ENCODE measurements at regions not wholly inside any gene's neighbourhood (a gene's known extent, or its start where the extent isn't known, plus 50 kb on each side); places are given as distances from the start of the nearest gene placed in this dataset.

- ATAC-seq (no peak), DNase-seq (ENCODE audit: low spot score) (no peak)
- no peaks in the 10 kb centered on the region for H3K27me3 Mint-ChIP-seq (ENCODE audit: low read depth)
- TF ChIP-seq ZNF532 (CRISPR knock-in tag; IDR thresholded peaks at IDR 0.05; ENCODE audit: borderline replicate concordance) (no peak), NR3C1 (CRISPR knock-in tag; conservative IDR thresholded peaks at IDR 0.05; ENCODE audit: low read depth) (no peak), SOX15 (CRISPR knock-in tag; IDR thresholded peaks at IDR 0.05) (no peak)
- no peaks in the 10 kb centered on the region for H3K4me1 Mint-ChIP-seq
- POLR2A ChIA-PET, result no interaction called here
- H3K4me3 Mint-ChIP-seq, result no peak overlapping the region
- CTCF ChIA-PET, result no interaction called here
- peaks cover 18% of the 10 kb centered on the region for H3K9me3 Mint-ChIP-seq
- no peaks in the 10 kb centered on the region for H3K36me3 Mint-ChIP-seq
- no peak overlapping the region for H3K27ac Mint-ChIP-seq
Measured at GRCh38 chr10:4252701-4253100, 467.7 kb upstream of the KLF6 start.

- Mint-ChIP-seq H3K9me3 (peaks cover 11% of the 10 kb centered on the region), H3K27me3 (ENCODE audit: low read depth) (no peaks in the 10 kb centered on the region), H3K27ac (no peak overlapping the region), H3K4me1 (no peaks in the 10 kb centered on the region), H3K36me3 (no peaks in the 10 kb centered on the region), H3K4me3 (no peak overlapping the region)
- ChIA-PET CTCF (no interaction called here), POLR2A (no interaction called here)
- TF ChIP-seq ZNF396 (CRISPR knock-in tag; IDR thresholded peaks at IDR 0.05; ENCODE audit: borderline replicate concordance) (no peak), ZBTB43 (CRISPR knock-in tag; IDR thresholded peaks at IDR 0.05) (no peak), AFF4 (CRISPR knock-in tag; IDR thresholded peaks at IDR 0.05; ENCODE audit: borderline replicate concordance) (no peak)
- ATAC-seq, result no peak
- DNase-seq (ENCODE audit: low spot score), result no peak
Measured at GRCh38 chr10:4250587-4250887, 465.5 kb upstream of the KLF6 start.

- no peak overlapping the region for H3K4me3 Mint-ChIP-seq
- ChIA-PET CTCF (no interaction called here), POLR2A (no interaction called here)
- DNase-seq (ENCODE audit: low spot score) (no peak), ATAC-seq (no peak)
- H3K27ac Mint-ChIP-seq, result no peak overlapping the region
- H3K4me1 Mint-ChIP-seq, result no peaks in the 10 kb centered on the region
- no peaks in the 10 kb centered on the region for H3K36me3 Mint-ChIP-seq
- H3K9me3 Mint-ChIP-seq, result peaks cover 6% of the 10 kb centered on the region; the same call in 1 of the 2 replicates
- H3K27me3 Mint-ChIP-seq (ENCODE audit: low read depth), result no peaks in the 10 kb centered on the region
- TF ChIP-seq MAX (CRISPR knock-in tag; IDR thresholded peaks at IDR 0.05) (no peak), OVOL2 (CRISPR knock-in tag; IDR thresholded peaks at IDR 0.05; ENCODE audit: borderline replicate concordance) (no peak), EMX1 (CRISPR knock-in tag; IDR thresholded peaks at IDR 0.05) (no peak), CTCF (IDR thresholded peaks at IDR 0.05) (no peak), ZNF263 (CRISPR knock-in tag; IDR thresholded peaks at IDR 0.05; ENCODE audit: low read depth) (no peak)
Measured at GRCh38 chr10:4249841-4250586, 465.0 kb upstream of the KLF6 start.
